GM13977 (cell line): ENCODE measurements at regions not wholly inside any gene's neighbourhood (a gene's known extent, or its start where the extent isn't known, plus 50 kb on each side); places are given as distances from the start of the nearest gene placed in this dataset.

ENCODE experiments used
- DNase-seq: peaks from one replicate; pipeline ENCODE4 v3.0.0; 2012; ENCODE audit warnings: low spot score
- in situ Hi-C: fragments of 300-500 bp; cut with MboI; formaldehyde crosslinking; loops from one replicate; pipeline ENCODE4 v1.12.0; 2022; ENCODE audit warnings: low sequenced_read_pairs, low pct_unique_long_range_greater_than_20kb, mixed read lengths, inconsistent platforms; ENCODE audit not compliant: unreplicated experiment
- TF ChIP-seq, protein P1 (sequence below): IDR thresholded peaks from 2 replicates; pipeline ENCODE4 v1.5.1; 2012; ENCODE audit warnings: mild to moderate bottlenecking, control low read depth; ENCODE audit not compliant: insufficient read depth; ENCODE audit errors: extremely low read depth, missing control alignments

DNA sequence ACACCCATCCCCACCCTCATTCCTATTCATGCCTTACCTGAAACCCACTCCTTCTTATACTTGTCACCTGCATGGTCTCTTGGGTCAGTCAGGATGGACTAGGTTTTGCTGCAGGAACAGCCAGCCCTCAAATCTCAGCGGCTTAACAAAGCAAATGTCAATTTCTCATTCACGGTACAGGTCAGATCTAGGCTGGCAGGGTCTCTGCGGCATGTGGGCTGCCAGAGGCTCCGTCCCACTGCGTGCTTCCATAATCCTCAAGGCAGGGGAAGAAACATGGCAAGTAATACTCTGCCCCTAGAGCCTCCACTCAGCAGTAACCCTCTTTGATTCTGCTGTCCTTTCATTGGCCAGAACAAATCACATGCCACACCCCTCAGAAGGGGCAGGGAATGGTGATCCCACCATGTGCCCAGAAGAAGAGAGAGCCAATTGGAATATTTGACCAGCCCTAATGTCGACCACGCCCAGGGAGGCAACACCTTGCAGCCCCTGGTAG, 114.9 kb upstream of the ZMIZ1 start:
- TF ChIP-seq, protein P1, sequence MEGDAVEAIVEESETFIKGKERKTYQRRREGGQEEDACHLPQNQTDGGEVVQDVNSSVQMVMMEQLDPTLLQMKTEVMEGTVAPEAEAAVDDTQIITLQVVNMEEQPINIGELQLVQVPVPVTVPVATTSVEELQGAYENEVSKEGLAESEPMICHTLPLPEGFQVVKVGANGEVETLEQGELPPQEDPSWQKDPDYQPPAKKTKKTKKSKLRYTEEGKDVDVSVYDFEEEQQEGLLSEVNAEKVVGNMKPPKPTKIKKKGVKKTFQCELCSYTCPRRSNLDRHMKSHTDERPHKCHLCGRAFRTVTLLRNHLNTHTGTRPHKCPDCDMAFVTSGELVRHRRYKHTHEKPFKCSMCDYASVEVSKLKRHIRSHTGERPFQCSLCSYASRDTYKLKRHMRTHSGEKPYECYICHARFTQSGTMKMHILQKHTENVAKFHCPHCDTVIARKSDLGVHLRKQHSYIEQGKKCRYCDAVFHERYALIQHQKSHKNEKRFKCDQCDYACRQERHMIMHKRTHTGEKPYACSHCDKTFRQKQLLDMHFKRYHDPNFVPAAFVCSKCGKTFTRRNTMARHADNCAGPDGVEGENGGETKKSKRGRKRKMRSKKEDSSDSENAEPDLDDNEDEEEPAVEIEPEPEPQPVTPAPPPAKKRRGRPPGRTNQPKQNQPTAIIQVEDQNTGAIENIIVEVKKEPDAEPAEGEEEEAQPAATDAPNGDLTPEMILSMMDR: no peak
- in situ Hi-C loops: no loop called here

GRCh38 chr10:78954689-78955088, 114.1 kb upstream of the ZMIZ1 start:
- no peak for DNase-seq
- in situ Hi-C loops: no loop called here
- TF ChIP-seq, protein P1: no peak

More for the DNA sequence above, 114.9 kb upstream of the ZMIZ1 start:
- no peak for DNase-seq

GRCh38 chr10:78955206-78955605, 113.6 kb upstream of the ZMIZ1 start:
- in situ Hi-C loops: no loop called here
- TF ChIP-seq, protein P1: no peak
- DNase-seq: no peak

DNA sequence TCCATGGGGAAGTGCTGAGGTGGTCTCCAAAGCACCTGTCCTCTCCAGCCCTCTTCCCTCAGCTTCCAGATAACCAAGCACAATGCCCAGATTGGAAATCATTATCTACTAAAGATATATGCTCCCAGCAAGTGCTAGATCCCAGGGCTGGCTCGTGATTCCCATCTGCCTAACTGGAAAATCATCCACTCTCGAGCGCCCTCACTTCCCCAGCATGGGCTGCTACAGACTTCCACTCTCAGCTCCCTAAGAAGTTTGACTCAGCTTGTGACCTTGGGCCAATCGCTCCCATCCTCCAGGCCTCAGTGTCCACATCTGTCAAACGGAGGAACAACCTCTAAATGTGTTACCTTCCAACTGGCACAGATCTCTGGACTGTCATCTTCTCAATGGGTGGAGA, 112.4 kb upstream of the ZMIZ1 start:
- TF ChIP-seq, protein P1: no peak
- DNase-seq: no peak
- in situ Hi-C loops: no loop called here

GRCh38 chr10:78957471-78958039, 111.2 kb upstream of the ZMIZ1 start:
- DNase-seq: no peak
- in situ Hi-C loops: no loop called here
- TF ChIP-seq, protein P1: no peak

DNA sequence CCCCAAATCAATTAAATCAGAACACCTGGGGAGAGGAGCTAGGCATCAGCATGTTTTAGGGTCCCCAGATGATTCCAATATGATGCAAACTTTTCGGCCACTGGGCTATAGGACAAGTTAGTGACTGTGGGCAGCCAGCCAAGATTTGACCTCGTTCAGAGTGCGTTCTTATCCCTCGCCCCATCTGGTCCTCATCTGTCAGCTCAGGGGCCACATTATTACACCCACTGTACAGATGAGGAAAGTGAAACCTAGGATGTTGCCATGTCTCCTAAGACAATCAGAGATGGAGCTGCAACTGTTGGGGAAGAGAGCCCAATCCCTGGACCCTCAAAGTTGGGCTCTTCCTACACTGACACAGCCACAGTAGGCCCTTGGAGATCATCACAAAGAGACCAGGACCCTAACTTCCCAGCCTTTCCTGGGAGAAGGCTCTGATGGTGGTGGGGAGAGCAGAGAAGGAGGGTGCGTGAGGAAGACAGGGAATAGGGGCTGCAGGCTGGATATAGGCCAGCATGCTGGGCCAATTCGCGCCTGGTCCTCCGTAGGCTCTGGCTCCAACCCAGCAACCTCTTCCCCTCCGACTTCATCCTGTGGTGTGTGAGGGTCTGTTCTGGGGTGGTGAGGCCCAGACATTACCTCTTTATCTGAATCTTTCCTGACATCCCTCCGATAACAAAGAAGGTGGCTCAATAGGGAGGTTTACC, 109.4 kb upstream of the ZMIZ1 start:
- DNase-seq: no peak
- in situ Hi-C loops: no loop called here
- TF ChIP-seq, protein P1: no peak
